Panc1 (cell line): ENCODE measurements at regions not wholly inside any gene's neighbourhood (a gene's known extent, or its start where the extent isn't known, plus 50 kb on each side); places are given as distances from the start of the nearest gene placed in this dataset.

ENCODE experiments used
- POLR2AphosphoS5 ChIP-seq: IDR thresholded peaks from 2 replicates; pipeline ENCODE4 v1.6.1; 2012; ENCODE audit warnings: mild to moderate bottlenecking, low read depth, low read length, moderate library complexity
- REST ChIP-seq, 2 experiments: IDR thresholded peaks; 2 replicates each; pipeline ENCODE4 v1.6.1; 2011 to 2012; ENCODE audit warnings: low read depth in 2 of 2, control low read depth in 1 of 2, low read length in 1 of 2, mild to moderate bottlenecking in 1 of 2, moderate library complexity in 1 of 2; ENCODE audit not compliant: insufficient read depth in 1 of 2
- TF ChIP-seq, protein P1 (sequence below): fragments of 450-650 bp; IDR thresholded peaks from 2 replicates; pipeline ENCODE4 v1.5.1; 2017; ENCODE audit warnings: mild to moderate bottlenecking

- TF ChIP-seq, protein P1, sequence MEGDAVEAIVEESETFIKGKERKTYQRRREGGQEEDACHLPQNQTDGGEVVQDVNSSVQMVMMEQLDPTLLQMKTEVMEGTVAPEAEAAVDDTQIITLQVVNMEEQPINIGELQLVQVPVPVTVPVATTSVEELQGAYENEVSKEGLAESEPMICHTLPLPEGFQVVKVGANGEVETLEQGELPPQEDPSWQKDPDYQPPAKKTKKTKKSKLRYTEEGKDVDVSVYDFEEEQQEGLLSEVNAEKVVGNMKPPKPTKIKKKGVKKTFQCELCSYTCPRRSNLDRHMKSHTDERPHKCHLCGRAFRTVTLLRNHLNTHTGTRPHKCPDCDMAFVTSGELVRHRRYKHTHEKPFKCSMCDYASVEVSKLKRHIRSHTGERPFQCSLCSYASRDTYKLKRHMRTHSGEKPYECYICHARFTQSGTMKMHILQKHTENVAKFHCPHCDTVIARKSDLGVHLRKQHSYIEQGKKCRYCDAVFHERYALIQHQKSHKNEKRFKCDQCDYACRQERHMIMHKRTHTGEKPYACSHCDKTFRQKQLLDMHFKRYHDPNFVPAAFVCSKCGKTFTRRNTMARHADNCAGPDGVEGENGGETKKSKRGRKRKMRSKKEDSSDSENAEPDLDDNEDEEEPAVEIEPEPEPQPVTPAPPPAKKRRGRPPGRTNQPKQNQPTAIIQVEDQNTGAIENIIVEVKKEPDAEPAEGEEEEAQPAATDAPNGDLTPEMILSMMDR, result no peak
- TF ChIP-seq REST (IDR thresholded peaks at IDR 0.05; ENCODE audit: insufficient read depth in 1 of 2, low read depth in 2 of 2, low read length in 1 of 2) (no peak), POLR2AphosphoS5 (no peak)
These were observed 213.2 kb upstream of the SLC24A2 start for GRCh38 chr9:20002011-20002410.
